Neural progenitor cell (in vitro differentiated cells): ENCODE measurements at regions not wholly inside any gene's neighbourhood (a gene's known extent, or its start where the extent isn't known, plus 50 kb on each side); places are given as distances from the start of the nearest gene placed in this dataset.

ENCODE experiments used
- CTCF ChIP-seq: fragments of 200-600 bp; sonication (generic); IDR thresholded peaks from 2 replicates; pipeline ENCODE4 v1.5.1; 2017; ENCODE audit warnings: antibody characterized with exemption, mild to moderate bottlenecking
- EZH2 ChIP-seq: fragments of 200-600 bp; sonication (generic); IDR thresholded peaks from 2 replicates; pipeline ENCODE4 v1.6.1; 2017; ENCODE audit warnings: antibody characterized with exemption, mild to moderate bottlenecking, moderate library complexity

- no peak for TF ChIP-seq EZH2
- no peak for TF ChIP-seq CTCF
Observed at GRCh38 chr4:29770627-29771026, 949.5 kb upstream of the PCDH7 start.
